ENCODE measurements at regions not wholly inside any gene's neighbourhood (a gene's known extent, or its start where the extent isn't known, plus 50 kb on each side); places are given as distances from the start of the nearest gene placed in this dataset.

DNA sequence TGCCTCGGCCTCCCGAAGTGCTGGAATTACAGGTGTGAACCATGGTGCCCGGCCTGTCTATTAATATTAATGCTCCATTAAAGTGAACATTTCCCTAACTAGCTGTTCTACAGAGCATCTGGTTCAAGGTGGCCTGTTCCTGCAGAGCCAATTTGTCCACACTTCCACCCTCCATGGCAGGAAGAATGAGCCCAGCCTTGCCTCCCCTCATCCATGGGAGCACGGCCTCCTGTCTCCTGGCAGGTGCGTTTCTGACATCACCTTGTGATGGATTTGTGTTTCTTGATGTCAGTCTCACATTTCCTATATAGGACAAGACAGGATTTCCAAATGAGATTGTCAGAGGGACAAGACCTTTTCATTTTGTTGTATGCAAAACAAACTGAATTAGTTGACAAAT, 105.7 kb upstream of the FRMD1 start:
- no peak overlapping the region for H3K4me3 ChIP-seq

GRCh38 chr6:168183613-168183970, 104.6 kb upstream of the FRMD1 start:
- 79 to 91% methylated on average over 6 of the region's 6 CpGs for WGBS, 2 donors
- Histone ChIP-seq H3K9me3 (no peaks in the 10 kb centered on the region), H3K4me1 (no peaks in the 10 kb centered on the region), H3K27me3 (no peaks in the 10 kb centered on the region), H3K36me3 (replicated peaks in 1 of 2; ENCODE audit: insufficient read depth in 1 of 2, low read depth in 2 of 2) (no peaks in the 10 kb centered on the region), H3K4me3 (no peak overlapping the region), H3K27ac (no peak overlapping the region)
- TF ChIP-seq POLR2A (IDR thresholded peaks at IDR 0.05) (no peak), CTCF (IDR thresholded peaks at IDR 0.05) (no peak)
- DNase-seq: no peak
- intact Hi-C loops (cut with DNase I): no loop called here
- ATAC-seq: no peak

More for the DNA sequence above, 105.7 kb upstream of the FRMD1 start:
- Histone ChIP-seq H3K27ac (no peak overlapping the region), H3K9me3 (no peaks in the 10 kb centered on the region), H3K27me3 (no peaks in the 10 kb centered on the region), H3K4me1 (no peaks in the 10 kb centered on the region), H3K36me3 (replicated peaks in 1 of 2; ENCODE audit: insufficient read depth in 1 of 2, low read depth in 2 of 2) (no peaks in the 10 kb centered on the region)
- 80 to 90% methylated on average over 5 of the region's 5 CpGs for WGBS, 2 donors
- ATAC-seq (no peak), DNase-seq (no peak)
- intact Hi-C loops (cut with DNase I): no loop called here
- TF ChIP-seq POLR2A (IDR thresholded peaks at IDR 0.05) (no peak), CTCF (IDR thresholded peaks at IDR 0.05) (no peak)

- Histone ChIP-seq H3K4me3 (no peak overlapping the region), H3K9me3 (no peaks in the 10 kb centered on the region), H3K27me3 (no peaks in the 10 kb centered on the region), H3K36me3 (replicated peaks in 1 of 2; ENCODE audit: insufficient read depth in 1 of 2, low read depth in 2 of 2) (no peaks in the 10 kb centered on the region), H3K4me1 (no peaks in the 10 kb centered on the region), H3K27ac (no peak overlapping the region)
- ATAC-seq (no peak), DNase-seq (no peak)
- intact Hi-C loops (cut with DNase I): no loop called here
- no peak for TF ChIP-seq CTCF (IDR thresholded peaks at IDR 0.05)
- TF ChIP-seq POLR2A (IDR thresholded peaks at IDR 0.05): no peak
- whole genome bisulfite sequencing, 2 donors: 82 to 89% methylated on average over 21 to 22 of the region's 22 CpGs
These were observed 104.0 kb upstream of the FRMD1 start for GRCh38 chr6:168182908-168183612.

GRCh38 chr6:168182366-168182765, 103.4 kb upstream of the FRMD1 start:
- TF ChIP-seq CTCF (IDR thresholded peaks at IDR 0.05): no peak
- no peak for TF ChIP-seq POLR2A (IDR thresholded peaks at IDR 0.05)
- DNase-seq (no peak), ATAC-seq (no peak)
- Histone ChIP-seq H3K36me3 (replicated peaks in 1 of 2; ENCODE audit: insufficient read depth in 1 of 2, low read depth in 2 of 2) (no peaks in the 10 kb centered on the region), H3K27ac (no peak overlapping the region), H3K9me3 (no peaks in the 10 kb centered on the region), H3K4me3 (no peak overlapping the region), H3K4me1 (no peaks in the 10 kb centered on the region), H3K27me3 (no peaks in the 10 kb centered on the region)
- WGBS, 2 donors: 75 to 76% methylated on average over 8 of the region's 8 CpGs
- intact Hi-C loops (cut with DNase I): no loop called here

DNA sequence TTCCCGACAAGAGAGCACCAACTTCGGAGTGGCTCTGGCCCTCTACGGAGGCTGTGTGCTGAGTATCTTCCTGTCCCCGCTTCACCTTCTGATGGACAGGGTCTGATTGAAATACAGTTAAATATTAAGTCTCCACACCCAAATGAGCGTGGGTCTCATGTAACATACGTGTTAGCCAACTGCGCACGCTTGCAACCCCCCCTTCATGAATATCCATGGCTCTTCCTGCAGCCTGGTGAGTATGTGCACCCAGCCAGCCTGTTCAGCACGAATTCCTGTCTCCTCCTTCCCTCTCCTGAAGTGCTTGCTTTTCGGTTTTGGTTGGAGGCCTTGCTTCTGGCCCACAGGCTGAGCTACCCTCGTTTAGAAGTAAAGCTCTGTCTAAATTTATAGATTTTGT, 102.9 kb upstream of the FRMD1 start:
- ATAC-seq (no peak), DNase-seq (no peak)
- intact Hi-C loops (cut with DNase I): no loop called here
- no peaks in the 10 kb centered on the region for H3K9me3 ChIP-seq
- H3K4me1 ChIP-seq: no peaks in the 10 kb centered on the region
- WGBS, 2 donors: 85% methylated on average over 11 of the region's 11 CpGs
- TF ChIP-seq CTCF (IDR thresholded peaks at IDR 0.05): no peak
- H3K4me3 ChIP-seq: no peak overlapping the region
- no peak overlapping the region for H3K27ac ChIP-seq
- H3K36me3 ChIP-seq (replicated peaks in 1 of 2; ENCODE audit: insufficient read depth in 1 of 2, low read depth in 2 of 2): no peaks in the 10 kb centered on the region
- no peaks in the 10 kb centered on the region for H3K27me3 ChIP-seq

Measured in body of pancreas (tissue), 4 donors.